IMR-90 (cell line): ENCODE measurements at regions not wholly inside any gene's neighbourhood (a gene's known extent, or its start where the extent isn't known, plus 50 kb on each side); places are given as distances from the start of the nearest gene placed in this dataset.

ENCODE experiments used
- ATAC-seq: fragments of 200-7000 bp; cut with Tn5 transposase; 2 replicates; pipeline ENCODE4 v1.9.1; 2020; ENCODE audit warnings: low read depth, mild to moderate bottlenecking, moderate library complexity
- BruUV-seq: library from RNA; stranded (reverse); fragments of 400-500 nt; replicated peaks from 2 replicates; lab custom pipeline; 2021; lab: Mats Ljungman, UMichigan
- CTCF ChIA-PET: fragments of 300-600 bp; formaldehyde crosslinking; extraction: SDS; loops from one replicate; lab custom pipeline; 2021; ENCODE audit warnings: antibody characterized with exemption; lab: Yijun Ruan, JAX
- POLR2A ChIA-PET: fragments of 300-600 bp; sonication (Branson Sonifier 250); formaldehyde crosslinking; loops from one replicate; lab custom pipeline; 2022; ENCODE audit warnings: antibody characterized with exemption; ENCODE audit not compliant: unreplicated experiment; lab: Charles Lee
- DNase-seq: peaks from one replicate; pipeline ENCODE4 v3.0.0; 2013
- H2AFZ ChIP-seq: replicated peaks from 2 replicates; pipeline ENCODE3; 2013; ENCODE audit warnings: low read length, mild to moderate bottlenecking; ENCODE audit not compliant: poor library complexity
- H2AK5ac ChIP-seq: 2 replicates; pipeline ENCODE4 v1.6.1; 2013; ENCODE audit warnings: low read depth, low read length, inconsistent platforms
- H2AK9ac ChIP-seq: replicated peaks from 2 replicates; pipeline ENCODE3; 2013; ENCODE audit warnings: mild to moderate bottlenecking, low read depth, low read length, moderate library complexity; ENCODE audit not compliant: poor library complexity
- H2BK120ac ChIP-seq: 2 replicates; pipeline ENCODE4 v1.6.1; 2013; ENCODE audit warnings: low read depth, low read length, inconsistent platforms
- H2BK15ac ChIP-seq: 3 replicates; pipeline ENCODE4 v1.6.1; 2013; ENCODE audit warnings: low read depth, low read length, inconsistent platforms
- H2BK20ac ChIP-seq: 2 replicates; pipeline ENCODE4 v1.6.1; 2013; ENCODE audit warnings: low read depth, mild to moderate bottlenecking, inconsistent platforms, low read length, moderate library complexity
- H2BK5ac ChIP-seq: 2 replicates; pipeline ENCODE4 v1.6.1; 2013; ENCODE audit warnings: mild to moderate bottlenecking, low read depth, low read length, inconsistent platforms; ENCODE audit not compliant: poor library complexity, severe bottlenecking
- H3K14ac ChIP-seq: replicated peaks from 2 replicates; pipeline ENCODE4 v1.6.1; 2013; ENCODE audit warnings: low read depth, low read length, inconsistent platforms
- H3K18ac ChIP-seq: 2 replicates; pipeline ENCODE4 v1.6.1; 2013; ENCODE audit warnings: low read depth, low read length, control low read depth
- H3K23ac ChIP-seq: 2 replicates; pipeline ENCODE4 v1.6.1; 2013; ENCODE audit warnings: low read depth, low read length, inconsistent platforms
- H3K27ac ChIP-seq: 2 replicates; pipeline ENCODE4 v1.5.1; 2013; ENCODE audit warnings: mild to moderate bottlenecking, control low read depth, low read length; ENCODE audit not compliant: insufficient read depth
- H3K27me3 ChIP-seq: 2 replicates; pipeline ENCODE4 v1.6.1; 2013; ENCODE audit warnings: low read length; ENCODE audit not compliant: control insufficient read depth, insufficient read depth
- H3K36me3 ChIP-seq: 2 replicates; pipeline ENCODE4 v1.6.1; 2013; ENCODE audit warnings: low read length, mixed read lengths; ENCODE audit not compliant: control insufficient read depth, insufficient read depth
- H3K4ac ChIP-seq: 2 replicates; pipeline ENCODE4 v1.6.1; 2013; ENCODE audit warnings: low read depth, low read length, inconsistent platforms
- H3K4me1 ChIP-seq: 2 replicates; pipeline ENCODE4 v1.6.1; 2013; ENCODE audit warnings: low read length, mixed read lengths; ENCODE audit not compliant: control insufficient read depth, insufficient read depth
- H3K4me2 ChIP-seq: 2 replicates; pipeline ENCODE4 v1.6.1; 2013; ENCODE audit warnings: low read depth, mild to moderate bottlenecking, control low read depth, low read length, moderate library complexity
- H3K4me3 ChIP-seq: 2 replicates; pipeline ENCODE4 v1.5.1; 2013; ENCODE audit warnings: low read depth, mild to moderate bottlenecking, control low read depth, low read length, moderate library complexity; ENCODE audit not compliant: insufficient read depth
- H3K56ac ChIP-seq: 2 replicates; pipeline ENCODE4 v1.6.1; 2013; ENCODE audit warnings: low read length, inconsistent platforms; ENCODE audit not compliant: insufficient read depth; ENCODE audit errors: extremely low read depth
- H3K79me1 ChIP-seq, 2 experiments: 2 replicates each; pipeline ENCODE4 v1.6.1; 2013; ENCODE audit warnings: low read length in 2 of 2, inconsistent platforms in 1 of 2, low read depth in 1 of 2
- H3K9ac ChIP-seq: 2 replicates; pipeline ENCODE4 v1.6.1; 2013; ENCODE audit warnings: low read depth, low read length, control low read depth
- H3K9me1 ChIP-seq: 2 replicates; pipeline ENCODE4 v1.6.1; 2013; ENCODE audit warnings: low read length, inconsistent platforms; ENCODE audit not compliant: insufficient read depth
- H3K9me3 ChIP-seq: 2 replicates; pipeline ENCODE4 v1.6.1; 2013; ENCODE audit warnings: low read length; ENCODE audit not compliant: control insufficient read depth, insufficient read depth
- H4K20me1 ChIP-seq: 2 replicates; pipeline ENCODE4 v1.6.1; 2013; ENCODE audit warnings: low read length, inconsistent platforms; ENCODE audit not compliant: insufficient read depth
- H4K5ac ChIP-seq: 2 replicates; pipeline ENCODE4 v1.6.1; 2013; ENCODE audit warnings: mild to moderate bottlenecking, low read depth, low read length, control low read depth
- H4K8ac ChIP-seq, 2 experiments: 2 replicates each; pipeline ENCODE4 v1.6.1; 2013; ENCODE audit warnings: low read depth in 2 of 2, low read length in 2 of 2, control low read depth in 1 of 2, inconsistent platforms in 1 of 2
- H4K91ac ChIP-seq: 2 replicates; pipeline ENCODE4 v1.6.1; 2013; ENCODE audit warnings: low read depth, low read length, inconsistent platforms; ENCODE audit not compliant: insufficient read depth
- BHLHE40 ChIP-seq: fragments of 150-350 bp; IDR thresholded peaks from 2 replicates; pipeline ENCODE4 v1.6.1; 2016; ENCODE audit warnings: mild to moderate bottlenecking, low read depth, low read length
- CEBPB ChIP-seq: IDR thresholded peaks from 2 replicates; pipeline ENCODE4 v1.6.1; 2012; ENCODE audit warnings: low read depth, low read length, improper control_type of control experiment
- CHD1 ChIP-seq: IDR thresholded peaks from 2 replicates; pipeline ENCODE4 v1.6.1; 2012; ENCODE audit warnings: low read depth, low read length, improper control_type of control experiment
- MXI1 ChIP-seq: IDR thresholded peaks from 2 replicates; pipeline ENCODE4 v1.6.1; 2012; ENCODE audit warnings: low read depth, mild to moderate bottlenecking, low read length, moderate library complexity, borderline replicate concordance
- NFE2L2 ChIP-seq: fragments of 150-350 bp; IDR thresholded peaks from 2 replicates; pipeline ENCODE4 v1.6.1; 2016; ENCODE audit warnings: low read depth, mild to moderate bottlenecking, low read length
- POLR2A ChIP-seq: IDR thresholded peaks from 2 replicates; pipeline ENCODE4 v1.6.1; 2012; ENCODE audit warnings: mild to moderate bottlenecking, low read depth, low read length
- RAD21 ChIP-seq: IDR thresholded peaks from 2 replicates; pipeline ENCODE4 v1.6.1; 2012; ENCODE audit warnings: low read length, improper control_type of control experiment
- RCOR1 ChIP-seq: IDR thresholded peaks from 2 replicates; pipeline ENCODE4 v1.6.1; 2012; ENCODE audit warnings: mild to moderate bottlenecking, low read length, improper control_type of control experiment; ENCODE audit not compliant: insufficient replicate concordance
- RFX5 ChIP-seq: IDR thresholded peaks from 2 replicates; pipeline ENCODE4 v1.8.0; 2012; ENCODE audit warnings: low read depth, mild to moderate bottlenecking, low read length, moderate library complexity
- SMC3 ChIP-seq: fragments of 150-350 bp; IDR thresholded peaks from 2 replicates; pipeline ENCODE4 v1.6.1; 2016; ENCODE audit warnings: low read depth, mild to moderate bottlenecking, antibody characterized with exemption, low read length, moderate library complexity
- WGBS, 2 experiments: methylation state at CpG; one replicate each; pipeline versions ENCODE4 v1.1.5 to v1.1.7; 2013; ENCODE audit warnings: missing lambda C conversion rate in 2 of 2; ENCODE audit not compliant: insufficient read length in 1 of 2; ENCODE audit errors: extremely low coverage in 2 of 2; 5-methylcytosine and 5-hydroxymethylcytosine counted together
- dilution Hi-C: fragments of 300-500 bp; cut with HindIII; formaldehyde crosslinking; loops from one replicate; pipeline ENCODE4 v1.14.3; 2018; ENCODE audit warnings: low sequenced_read_pairs; ENCODE audit not compliant: unreplicated experiment
- in situ Hi-C: fragments of 300-500 bp; cut with MboI; formaldehyde crosslinking; loops from 3 replicates; pipeline ENCODE4 v1.14.3; 2019; ENCODE audit warnings: low sequenced_read_pairs, inconsistent platforms, mixed read lengths
- intact Hi-C: fragments of 100-400 bp; cut with micrococcal nuclease; formaldehyde crosslinking; loops from 2 replicates; pipeline ENCODE4 v1.10.0; 2022
- TF ChIP-seq, protein P1 (sequence below): fragments of 150-350 bp; IDR thresholded peaks from 2 replicates; pipeline ENCODE4 v1.6.1; 2016; ENCODE audit warnings: low read depth, mild to moderate bottlenecking, low read length, moderate library complexity, borderline replicate concordance
- TF ChIP-seq, protein P2 (sequence below): conservative IDR thresholded peaks from 2 replicates; pipeline ENCODE4 v1.5.1; 2012; ENCODE audit warnings: mild to moderate bottlenecking, low read depth, low read length, improper control_type of control experiment

DNA sequence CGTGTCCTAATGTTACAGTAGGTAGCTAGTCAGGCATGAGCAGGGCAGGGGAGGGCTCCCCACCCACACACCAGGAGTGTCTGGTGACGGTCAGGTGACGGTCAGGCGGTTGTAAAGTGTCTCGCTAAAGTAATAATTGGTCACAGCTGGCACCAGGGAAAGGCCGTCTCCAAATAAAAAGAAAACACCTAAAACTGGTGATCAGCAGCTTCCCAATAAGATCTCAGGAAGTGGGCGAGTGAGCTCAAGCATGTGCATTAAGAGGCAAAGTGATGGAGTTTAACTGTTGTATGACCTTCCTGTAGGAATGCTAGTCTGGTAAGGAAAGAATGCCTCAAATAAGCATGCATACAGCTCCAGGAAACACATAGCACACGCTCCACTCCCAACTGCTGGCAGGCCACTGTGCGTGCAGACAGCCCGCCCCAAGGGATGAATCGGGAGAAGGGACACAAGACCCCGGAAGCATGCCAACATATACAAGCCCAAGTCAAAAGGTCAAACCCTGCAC lies 177.1 kb downstream of the RNF144A start:
- WGBS, 2 experiments, result 39% methylated on average over 3 of the region's 12 CpGs; no CpG with 5 or more reads in 1 of the 2 experiments
- H4K20me1 ChIP-seq, result no peaks in the 10 kb centered on the region
- ATAC-seq, result no peak

More for the DNA sequence above, 177.1 kb downstream of the RNF144A start:
- DNase-seq, result no peak
- Histone ChIP-seq H3K4me2 (no peak overlapping the region), H3K27me3 (no peaks in the 10 kb centered on the region; the same call in 1 of the 2 replicates), H2AK9ac (no peak overlapping the region), H3K56ac (no peak overlapping the region), H3K9me3 (no peaks in the 10 kb centered on the region), H2BK20ac (no peak overlapping the region), H4K5ac (no peak overlapping the region), H3K4ac (no peak overlapping the region), H2BK5ac (no peak overlapping the region), H3K4me1 (no peaks in the 10 kb centered on the region), H3K27ac (no peak overlapping the region), H3K9ac (no peak overlapping the region), H3K23ac (no peak overlapping the region), H2AK5ac (no peak overlapping the region), H2BK15ac (no peak overlapping the region), H4K91ac (no peak overlapping the region), H3K4me3 (no peak overlapping the region), H3K9me1 (no peaks in the 10 kb centered on the region), H3K14ac (no peak overlapping the region), H2BK120ac (no peak overlapping the region), H2AFZ (no peak overlapping the region), H3K36me3 (no peaks in the 10 kb centered on the region), H3K79me1 (no peaks in the 10 kb centered on the region), H4K8ac (no peak overlapping the region), H3K18ac (no peak overlapping the region)
- CTCF ChIA-PET, result no interaction called here
- dilution Hi-C loops (no loop called here), intact Hi-C loops (no loop called here), in situ Hi-C loops (no loop called here)
- POLR2A ChIA-PET, result no interaction called here
- TF ChIP-seq RAD21, result no peak
- TF ChIP-seq, protein P1, sequence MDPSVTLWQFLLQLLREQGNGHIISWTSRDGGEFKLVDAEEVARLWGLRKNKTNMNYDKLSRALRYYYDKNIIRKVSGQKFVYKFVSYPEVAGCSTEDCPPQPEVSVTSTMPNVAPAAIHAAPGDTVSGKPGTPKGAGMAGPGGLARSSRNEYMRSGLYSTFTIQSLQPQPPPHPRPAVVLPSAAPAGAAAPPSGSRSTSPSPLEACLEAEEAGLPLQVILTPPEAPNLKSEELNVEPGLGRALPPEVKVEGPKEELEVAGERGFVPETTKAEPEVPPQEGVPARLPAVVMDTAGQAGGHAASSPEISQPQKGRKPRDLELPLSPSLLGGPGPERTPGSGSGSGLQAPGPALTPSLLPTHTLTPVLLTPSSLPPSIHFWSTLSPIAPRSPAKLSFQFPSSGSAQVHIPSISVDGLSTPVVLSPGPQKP, result no peak
- TF ChIP-seq POLR2A, result no peak
- no peak for TF ChIP-seq MXI1
- TF ChIP-seq RFX5, result no peak
- no peak for TF ChIP-seq BHLHE40
- no peak for TF ChIP-seq RCOR1
- no peak for TF ChIP-seq SMC3
- no peak for TF ChIP-seq CHD1
- no peak for TF ChIP-seq NFE2L2
- TF ChIP-seq, protein P2, sequence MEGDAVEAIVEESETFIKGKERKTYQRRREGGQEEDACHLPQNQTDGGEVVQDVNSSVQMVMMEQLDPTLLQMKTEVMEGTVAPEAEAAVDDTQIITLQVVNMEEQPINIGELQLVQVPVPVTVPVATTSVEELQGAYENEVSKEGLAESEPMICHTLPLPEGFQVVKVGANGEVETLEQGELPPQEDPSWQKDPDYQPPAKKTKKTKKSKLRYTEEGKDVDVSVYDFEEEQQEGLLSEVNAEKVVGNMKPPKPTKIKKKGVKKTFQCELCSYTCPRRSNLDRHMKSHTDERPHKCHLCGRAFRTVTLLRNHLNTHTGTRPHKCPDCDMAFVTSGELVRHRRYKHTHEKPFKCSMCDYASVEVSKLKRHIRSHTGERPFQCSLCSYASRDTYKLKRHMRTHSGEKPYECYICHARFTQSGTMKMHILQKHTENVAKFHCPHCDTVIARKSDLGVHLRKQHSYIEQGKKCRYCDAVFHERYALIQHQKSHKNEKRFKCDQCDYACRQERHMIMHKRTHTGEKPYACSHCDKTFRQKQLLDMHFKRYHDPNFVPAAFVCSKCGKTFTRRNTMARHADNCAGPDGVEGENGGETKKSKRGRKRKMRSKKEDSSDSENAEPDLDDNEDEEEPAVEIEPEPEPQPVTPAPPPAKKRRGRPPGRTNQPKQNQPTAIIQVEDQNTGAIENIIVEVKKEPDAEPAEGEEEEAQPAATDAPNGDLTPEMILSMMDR, result no peak
- no peak for TF ChIP-seq CEBPB
- BruUV-seq, result no TSS peak
